ENCODE measurements at regions not wholly inside any gene's neighbourhood (a gene's known extent, or its start where the extent isn't known, plus 50 kb on each side); places are given as distances from the start of the nearest gene placed in this dataset.
A peak's percentile ranks its signal among the peaks of the same experiment; 100 is the strongest.

DNA sequence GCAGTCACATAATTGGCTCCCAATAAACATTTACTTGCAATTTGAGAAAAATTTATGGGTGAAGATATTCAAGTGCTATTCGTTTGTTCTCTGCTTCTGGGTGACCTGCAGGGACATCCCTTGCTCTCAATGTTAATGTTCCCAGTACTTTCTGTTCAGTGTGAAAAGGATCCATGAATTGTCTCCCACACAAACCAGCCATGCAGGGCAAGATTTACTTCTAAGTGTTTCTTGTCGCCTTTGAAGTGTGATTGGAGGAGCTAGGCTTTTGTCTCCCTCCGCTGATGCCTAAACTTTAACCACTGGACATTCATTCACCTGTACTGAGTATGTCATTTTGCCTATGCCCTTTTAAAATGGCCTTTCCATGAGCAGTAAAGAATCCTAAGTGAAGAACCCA is 66.4 kb upstream of the ADA2 start:
- FAIRE-seq = no peak
- TF ChIP-seq SRF (IDR thresholded peaks at IDR 0.05; ENCODE audit: low read depth, low read length) (no peak), EP300 (IDR thresholded peaks at IDR 0.05; ENCODE audit: borderline replicate concordance in 1 of 2, low read depth in 2 of 2, low read length in 2 of 2) (no peak), TAF7 (optimal IDR thresholded peaks at IDR 0.05; ENCODE audit: borderline replicate concordance, low read depth, low read length) (no peak), RAD21 (IDR thresholded peaks at IDR 0.05 in 1 of 2, conservative IDR thresholded peaks at IDR 0.05 in 1 of 2; ENCODE audit: low read depth in 2 of 2, low read length in 2 of 2) (no peak), TBP (IDR thresholded peaks at IDR 0.05; ENCODE audit: low read depth, low read length) (no peak), POU5F1 (IDR thresholded peaks at IDR 0.05; ENCODE audit: low read depth, low read length) (no peak), PHF8 (conservative IDR thresholded peaks at IDR 0.05; ENCODE audit: low read depth, low read length) (no peak), NANOG (IDR thresholded peaks at IDR 0.05; ENCODE audit: insufficient read depth, low read depth, low read length, poor library complexity, severe bottlenecking) (no peak), FOSL1 (IDR thresholded peaks at IDR 0.05; ENCODE audit: insufficient read depth, low read depth, low read length) (no peak), EZH2 (IDR thresholded peaks at IDR 0.05; ENCODE audit: low read depth, low read length, severe bottlenecking) (no peak), HDAC6 (IDR thresholded peaks at IDR 0.05; ENCODE audit: low read depth, low read length) (no peak)
- TF ChIP-seq, protein P1, sequence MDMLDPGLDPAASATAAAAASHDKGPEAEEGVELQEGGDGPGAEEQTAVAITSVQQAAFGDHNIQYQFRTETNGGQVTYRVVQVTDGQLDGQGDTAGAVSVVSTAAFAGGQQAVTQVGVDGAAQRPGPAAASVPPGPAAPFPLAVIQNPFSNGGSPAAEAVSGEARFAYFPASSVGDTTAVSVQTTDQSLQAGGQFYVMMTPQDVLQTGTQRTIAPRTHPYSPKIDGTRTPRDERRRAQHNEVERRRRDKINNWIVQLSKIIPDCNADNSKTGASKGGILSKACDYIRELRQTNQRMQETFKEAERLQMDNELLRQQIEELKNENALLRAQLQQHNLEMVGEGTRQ (IDR thresholded peaks at IDR 0.05; ENCODE audit: low read length) = no peak

More for the DNA sequence above, 66.4 kb upstream of the ADA2 start:
- Histone ChIP-seq H3K9ac (replicated peaks in 1 of 4; ENCODE audit: extremely low read depth in 1 of 4, low read depth in 3 of 4, low read length in 3 of 4) (no peak overlapping the region), H4K8ac (ENCODE audit: extremely low read depth, insufficient read depth, low read length) (no peak overlapping the region), H4K91ac (replicated peaks; ENCODE audit: insufficient read length, low read length) (no peak overlapping the region), H3K14ac (ENCODE audit: insufficient read length) (no peak overlapping the region), H2BK120ac (replicated peaks; ENCODE audit: low read depth, low read length) (no peak overlapping the region), H4K5ac (ENCODE audit: insufficient read length, low read depth, low read length) (no peak overlapping the region), H3K4me1 (replicated peaks in 1 of 4; ENCODE audit: control insufficient read depth in 3 of 4, insufficient read depth in 4 of 4, low read length in 3 of 4) (peaks cover 0 to 4% (median 0%) of the 10 kb centered on the region in 4 experiments; a peak in 2 of 7 replicates), H3K9me3 (ENCODE audit: insufficient read depth in 2 of 2, low read depth in 1 of 2, low read length in 1 of 2) (no peaks in the 10 kb centered on the region), H2AFZ (ENCODE audit: low read length) (no peak overlapping the region), H3K18ac (ENCODE audit: extremely low read depth, low read length) (no peak overlapping the region), H2BK20ac (ENCODE audit: low read length) (no peak overlapping the region), H3K27ac (ENCODE audit: low read depth, low read length) (no peak overlapping the region), H2BK15ac (ENCODE audit: low read length) (peak overlapping the region; percentile 4; the same call in 1 of the 2 replicates), H3K79me2 (ENCODE audit: control insufficient read depth in 1 of 2, insufficient read depth in 2 of 2, low read length in 2 of 2) (no peaks in the 10 kb centered on the region), H3K4me3 (ENCODE audit: extremely low read depth in 1 of 4, insufficient read depth in 2 of 4, low read depth in 3 of 4, low read length in 4 of 4) (no peak overlapping the region), H3K4me2 (ENCODE audit: insufficient read depth in 1 of 2, low read depth in 2 of 2, low read length in 2 of 2) (no peak overlapping the region), H2BK5ac (ENCODE audit: low read depth, low read length) (no peak overlapping the region), H3K4ac (replicated peaks; ENCODE audit: insufficient read length, low read depth, low read length) (no peak overlapping the region), H4K20me1 (replicated peaks in 1 of 2; ENCODE audit: control insufficient read depth in 1 of 2, insufficient read depth in 2 of 2, low read length in 2 of 2) (no peaks in the 10 kb centered on the region), H3K23me2 (ENCODE audit: low read depth, low read length) (no peaks in the 10 kb centered on the region), H3K36me3 (ENCODE audit: control insufficient read depth in 2 of 4, insufficient read depth in 4 of 4, low read length in 3 of 4) (no peaks in the 10 kb centered on the region), H3K23ac (ENCODE audit: insufficient read length) (no peak overlapping the region), H3K56ac (replicated peaks; ENCODE audit: insufficient read length, low read depth, low read length) (no peak overlapping the region), H2AK5ac (ENCODE audit: low read depth, low read length) (no peak overlapping the region), H3K79me1 (ENCODE audit: low read depth, low read length) (no peaks in the 10 kb centered on the region; the same call in 1 of the 2 replicates), H3K27me3 (replicated peaks in 1 of 4; ENCODE audit: control insufficient read depth in 3 of 4, extremely low read depth in 1 of 4, insufficient read depth in 3 of 4, low read length in 3 of 4) (no peaks in the 10 kb centered on the region), H2BK12ac (ENCODE audit: low read depth, low read length) (no peak overlapping the region)
- ChIA-PET POLR2A (ENCODE audit: partially characterized antibody) (interaction anchor here (0.9 to 1.3 kb wide), 3 partner anchors 10 to 22 kb away, joined by 3 to 5 read pairs (median 3); no protein-coding TSS in a partner anchor), CTCF (ENCODE audit: partially characterized antibody) (interaction anchor here (1.0 to 4.1 kb wide), 5 partner anchors 14 to 216 kb away, joined by 3 to 18 read pairs (median 5); no protein-coding TSS in a partner anchor)
- 91% methylated on average over 3 of the region's 3 CpGs; no CpG with 5 or more reads in 1 of the 2 experiments for WGBS, 2 experiments (ENCODE audit: extremely low coverage in 1 of 2, insufficient coverage in 1 of 2, insufficient read length in 1 of 2, insufficient replicate concordance in 2 of 2, low coverage in 1 of 2, low lambda C conversion rate in 2 of 2, missing lambda C conversion rate in 1 of 2)
- DNase-seq (ENCODE audit: low read depth in 1 of 2, low spot score in 2 of 2) = no peak

Measured in H1 (cell line).